ENCODE measurements at regions not wholly inside any gene's neighbourhood (a gene's known extent, or its start where the extent isn't known, plus 50 kb on each side); places are given as distances from the start of the nearest gene placed in this dataset.

DNA sequence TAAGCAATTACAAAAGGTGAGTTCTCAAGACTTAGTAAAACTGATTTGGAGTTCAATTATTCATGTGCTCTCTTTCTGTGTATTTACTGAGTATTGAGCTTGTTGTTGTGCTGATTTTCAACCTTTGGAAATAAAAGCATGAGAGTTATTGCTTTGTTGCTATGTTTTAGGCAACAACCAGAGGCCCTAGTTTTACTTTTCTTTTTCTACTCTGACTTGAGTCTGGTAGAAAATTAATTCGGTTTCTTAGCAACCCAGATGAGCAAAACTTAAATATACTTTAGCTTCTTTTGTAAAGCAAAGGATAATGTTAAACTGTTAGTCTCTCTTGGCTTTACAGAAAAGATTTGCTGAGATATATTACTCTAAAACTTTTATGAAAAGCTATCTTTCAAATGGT, 66.4 kb upstream of the SCIN start:
- no peak for TF ChIP-seq EZH2 (IDR thresholded peaks at IDR 0.05; ENCODE audit: low read length, missing control alignments)
- TF ChIP-seq, protein P1, sequence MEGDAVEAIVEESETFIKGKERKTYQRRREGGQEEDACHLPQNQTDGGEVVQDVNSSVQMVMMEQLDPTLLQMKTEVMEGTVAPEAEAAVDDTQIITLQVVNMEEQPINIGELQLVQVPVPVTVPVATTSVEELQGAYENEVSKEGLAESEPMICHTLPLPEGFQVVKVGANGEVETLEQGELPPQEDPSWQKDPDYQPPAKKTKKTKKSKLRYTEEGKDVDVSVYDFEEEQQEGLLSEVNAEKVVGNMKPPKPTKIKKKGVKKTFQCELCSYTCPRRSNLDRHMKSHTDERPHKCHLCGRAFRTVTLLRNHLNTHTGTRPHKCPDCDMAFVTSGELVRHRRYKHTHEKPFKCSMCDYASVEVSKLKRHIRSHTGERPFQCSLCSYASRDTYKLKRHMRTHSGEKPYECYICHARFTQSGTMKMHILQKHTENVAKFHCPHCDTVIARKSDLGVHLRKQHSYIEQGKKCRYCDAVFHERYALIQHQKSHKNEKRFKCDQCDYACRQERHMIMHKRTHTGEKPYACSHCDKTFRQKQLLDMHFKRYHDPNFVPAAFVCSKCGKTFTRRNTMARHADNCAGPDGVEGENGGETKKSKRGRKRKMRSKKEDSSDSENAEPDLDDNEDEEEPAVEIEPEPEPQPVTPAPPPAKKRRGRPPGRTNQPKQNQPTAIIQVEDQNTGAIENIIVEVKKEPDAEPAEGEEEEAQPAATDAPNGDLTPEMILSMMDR (conservative IDR thresholded peaks at IDR 0.05 in 1 of 2, IDR thresholded peaks at IDR 0.05 in 1 of 2; ENCODE audit: low read depth in 1 of 2, low read length in 2 of 2) = no peak

All from fibroblast of lung (primary cell).